H1 (cell line): ENCODE measurements at regions not wholly inside any gene's neighbourhood (a gene's known extent, or its start where the extent isn't known, plus 50 kb on each side); places are given as distances from the start of the nearest gene placed in this dataset.

ENCODE experiments used
- EP300 ChIP-seq, 2 experiments: IDR thresholded peaks; 1 replicate in 1 of 2; 2 replicates in 1 of 2; pipeline ENCODE4 v1.6.1; 2011 to 2012; ENCODE audit warnings: low read depth in 2 of 2, low read length in 2 of 2, mild to moderate bottlenecking in 2 of 2, borderline replicate concordance in 1 of 2, inconsistent platforms in 1 of 2, moderate library complexity in 1 of 2
- EZH2 ChIP-seq: fragments of 200-600 bp; sonication (generic); IDR thresholded peaks from 2 replicates; pipeline ENCODE4 v1.7.1; 2012; ENCODE audit warnings: low read depth, mild to moderate bottlenecking, moderate library complexity, low read length, inconsistent platforms; ENCODE audit not compliant: severe bottlenecking
- HDAC6 ChIP-seq: IDR thresholded peaks from one replicate; pipeline ENCODE4 v1.7.1; 2012; ENCODE audit warnings: low read depth, mild to moderate bottlenecking, inconsistent platforms, low read length, moderate library complexity
- JUND ChIP-seq: IDR thresholded peaks from 2 replicates; pipeline ENCODE4 v1.6.1; 2011; ENCODE audit warnings: mild to moderate bottlenecking, improper control_type of control experiment, low read length
- KDM5A ChIP-seq: fragments of 200-600 bp; IDR thresholded peaks from 2 replicates; pipeline ENCODE4 v1.7.1; 2012; ENCODE audit warnings: mild to moderate bottlenecking, low read length, inconsistent platforms, mixed read lengths
- MAFK ChIP-seq: IDR thresholded peaks from 2 replicates; pipeline ENCODE4 v1.6.1; 2012; ENCODE audit warnings: low read depth, mild to moderate bottlenecking, improper control_type of control experiment, low read length
- POLR2A ChIP-seq, 2 experiments: IDR thresholded peaks; 1 replicate in 1 of 2; 2 replicates in 1 of 2; pipeline ENCODE4 v1.6.1; 2011; ENCODE audit warnings: low read depth in 2 of 2, low read length in 2 of 2, mild to moderate bottlenecking in 2 of 2; ENCODE audit errors: control extremely low read depth in 1 of 2
- POLR2AphosphoS5 ChIP-seq: IDR thresholded peaks from 2 replicates; pipeline ENCODE4 v1.6.1; 2011; ENCODE audit warnings: low read depth, low read length
- RXRA ChIP-seq: IDR thresholded peaks from 2 replicates; pipeline ENCODE4 v1.6.1; 2011; ENCODE audit warnings: low read depth, mild to moderate bottlenecking, low read length, moderate library complexity; ENCODE audit not compliant: insufficient read depth
- SIX5 ChIP-seq: IDR thresholded peaks from 2 replicates; pipeline ENCODE4 v1.6.1; 2011; ENCODE audit warnings: mild to moderate bottlenecking, low read depth, low read length
- YY1 ChIP-seq: IDR thresholded peaks from 2 replicates; pipeline ENCODE4 v1.6.1; 2011; ENCODE audit warnings: low read depth, mild to moderate bottlenecking, low read length
- TF ChIP-seq, protein P1 (sequence below), 3 experiments: IDR thresholded peaks; 1 replicate in 2 of 3; 2 replicates in 1 of 3; pipeline versions ENCODE4 v1.5.1 to v1.6.1; 2011; ENCODE audit warnings: low read length in 3 of 3, mild to moderate bottlenecking in 3 of 3, inconsistent platforms in 2 of 3, low read depth in 1 of 3, moderate library complexity in 1 of 3; ENCODE audit not compliant: insufficient read depth in 1 of 3; ENCODE audit errors: control extremely low read depth in 1 of 3

DNA sequence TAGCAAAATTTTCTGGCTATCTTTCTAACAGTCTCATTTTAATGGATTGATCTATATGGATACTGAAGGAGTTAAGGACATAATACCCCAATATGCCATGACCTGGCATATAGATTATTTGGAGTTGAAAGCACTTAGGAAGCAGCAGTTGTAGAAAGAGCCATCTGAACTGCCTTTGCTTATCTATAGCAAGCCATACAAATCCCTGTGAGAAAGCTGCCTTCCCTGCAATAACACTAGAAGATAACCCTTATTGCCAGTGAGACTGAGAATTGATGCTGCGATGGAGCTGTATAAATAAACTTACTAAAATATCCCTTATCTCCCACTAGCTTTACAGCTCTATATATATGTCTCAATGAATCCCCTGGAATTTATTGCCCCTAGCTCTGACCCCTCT, 346.3 kb downstream of the TECRL start:
- TF ChIP-seq EZH2 = no peak
- TF ChIP-seq POLR2AphosphoS5 = no peak
- TF ChIP-seq, protein P1, sequence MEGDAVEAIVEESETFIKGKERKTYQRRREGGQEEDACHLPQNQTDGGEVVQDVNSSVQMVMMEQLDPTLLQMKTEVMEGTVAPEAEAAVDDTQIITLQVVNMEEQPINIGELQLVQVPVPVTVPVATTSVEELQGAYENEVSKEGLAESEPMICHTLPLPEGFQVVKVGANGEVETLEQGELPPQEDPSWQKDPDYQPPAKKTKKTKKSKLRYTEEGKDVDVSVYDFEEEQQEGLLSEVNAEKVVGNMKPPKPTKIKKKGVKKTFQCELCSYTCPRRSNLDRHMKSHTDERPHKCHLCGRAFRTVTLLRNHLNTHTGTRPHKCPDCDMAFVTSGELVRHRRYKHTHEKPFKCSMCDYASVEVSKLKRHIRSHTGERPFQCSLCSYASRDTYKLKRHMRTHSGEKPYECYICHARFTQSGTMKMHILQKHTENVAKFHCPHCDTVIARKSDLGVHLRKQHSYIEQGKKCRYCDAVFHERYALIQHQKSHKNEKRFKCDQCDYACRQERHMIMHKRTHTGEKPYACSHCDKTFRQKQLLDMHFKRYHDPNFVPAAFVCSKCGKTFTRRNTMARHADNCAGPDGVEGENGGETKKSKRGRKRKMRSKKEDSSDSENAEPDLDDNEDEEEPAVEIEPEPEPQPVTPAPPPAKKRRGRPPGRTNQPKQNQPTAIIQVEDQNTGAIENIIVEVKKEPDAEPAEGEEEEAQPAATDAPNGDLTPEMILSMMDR (IDR thresholded peaks at IDR 0.05; ENCODE audit: control extremely low read depth in 1 of 3, insufficient read depth in 1 of 3, low read depth in 1 of 3, low read length in 3 of 3) = no peak
- no peak for TF ChIP-seq EP300 (IDR thresholded peaks at IDR 0.05; ENCODE audit: borderline replicate concordance in 1 of 2, low read depth in 2 of 2, low read length in 2 of 2)
- no peak for TF ChIP-seq KDM5A
- no peak for TF ChIP-seq JUND
- no peak for TF ChIP-seq MAFK
- TF ChIP-seq RXRA = no peak
- TF ChIP-seq POLR2A (IDR thresholded peaks at IDR 0.05; ENCODE audit: control extremely low read depth in 1 of 2, low read depth in 2 of 2, low read length in 2 of 2) = no peak
- TF ChIP-seq HDAC6 = no peak
- no peak for TF ChIP-seq SIX5
- no peak for TF ChIP-seq YY1
